Neural progenitor cell (in vitro differentiated cells): ENCODE measurements at regions not wholly inside any gene's neighbourhood (a gene's known extent, or its start where the extent isn't known, plus 50 kb on each side); places are given as distances from the start of the nearest gene placed in this dataset.

ENCODE experiments used
- CTCF ChIP-seq: fragments of 200-600 bp; sonication (generic); IDR thresholded peaks from 2 replicates; pipeline ENCODE4 v1.5.1; 2017; ENCODE audit warnings: antibody characterized with exemption, mild to moderate bottlenecking
- EZH2 ChIP-seq: fragments of 200-600 bp; sonication (generic); IDR thresholded peaks from 2 replicates; pipeline ENCODE4 v1.6.1; 2017; ENCODE audit warnings: antibody characterized with exemption, mild to moderate bottlenecking, moderate library complexity

GRCh38 chr1:185453496-185454192, 136.6 kb upstream of the IVNS1ABP start:
- TF ChIP-seq CTCF (no peak), EZH2 (no peak)
